Activated naive CD4-positive, alpha-beta T cell treated with anti-CD3 and anti-CD28 coated beads for 36 hours (primary cell): ENCODE measurements at regions not wholly inside any gene's neighbourhood (a gene's known extent, or its start where the extent isn't known, plus 50 kb on each side); places are given as distances from the start of the nearest gene placed in this dataset.
A peak's percentile ranks its signal among the peaks of the same experiment; 100 is the strongest.

Experiments
- CTCF ChIA-PET: fragments of 350-600 bp; sonication (Branson Sonifier 250); formaldehyde crosslinking; loops from one replicate; lab custom pipeline; 2021; ENCODE audit warnings: antibody characterized with exemption; lab: Charles Lee
- DNase-seq: peaks from one replicate; pipeline ENCODE4 v3.0.0-alpha.2; 2020
- H3K27ac Mint-ChIP-seq: one replicate; pipeline ENCODE4 v1.8.0; 2021; ENCODE audit warnings: mild to moderate bottlenecking, mixed read lengths
- H3K27me3 Mint-ChIP-seq: one replicate; pipeline ENCODE4 v1.8.0; 2021; ENCODE audit warnings: low read depth, mixed read lengths
- H3K36me3 Mint-ChIP-seq: one replicate; pipeline ENCODE4 v1.8.0; 2021; ENCODE audit warnings: low read depth, mixed read lengths
- H3K4me1 Mint-ChIP-seq: one replicate; pipeline ENCODE4 v1.8.0; 2021; ENCODE audit warnings: low read depth, mixed read lengths
- H3K4me3 Mint-ChIP-seq: one replicate; pipeline ENCODE4 v1.8.0; 2021; ENCODE audit warnings: mild to moderate bottlenecking, moderate library complexity, mixed read lengths
- H3K9me3 Mint-ChIP-seq: one replicate; pipeline ENCODE4 v1.8.0; 2021; ENCODE audit warnings: mixed read lengths
- intact Hi-C: fragments of 100-400 bp; cut with micrococcal nuclease; formaldehyde crosslinking; loops from one replicate; pipeline ENCODE4 v1.15.1; 2023

DNA sequence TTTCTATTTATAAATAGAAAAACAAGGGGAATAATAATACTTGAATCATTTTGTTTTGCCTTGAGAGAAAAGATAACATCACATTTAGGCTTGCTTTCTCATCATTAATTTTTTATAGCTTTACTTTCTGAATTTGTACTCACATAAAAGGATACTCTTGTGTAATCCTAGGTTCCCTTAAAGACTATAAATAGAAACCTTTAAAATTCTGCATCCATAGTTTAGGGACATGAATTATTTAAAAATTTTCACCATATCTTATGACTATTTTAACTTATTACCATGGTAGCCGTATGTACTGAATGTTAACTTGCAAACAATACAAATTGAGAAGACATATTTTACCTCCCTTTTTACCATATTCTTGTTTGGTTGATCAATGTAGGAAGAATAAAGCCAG lies 143.5 kb upstream of the CWC22 start:
- H3K27ac Mint-ChIP-seq: no peak overlapping the region
- intact Hi-C loops: no loop called here
- no peak for DNase-seq
- no peaks in the 10 kb centered on the region for H3K27me3 Mint-ChIP-seq
- no peaks in the 10 kb centered on the region for H3K36me3 Mint-ChIP-seq
- H3K9me3 Mint-ChIP-seq: no peaks in the 10 kb centered on the region
- H3K4me1 Mint-ChIP-seq: no peaks in the 10 kb centered on the region
- CTCF ChIA-PET: no interaction called here
- no peak overlapping the region for H3K4me3 Mint-ChIP-seq

DNA sequence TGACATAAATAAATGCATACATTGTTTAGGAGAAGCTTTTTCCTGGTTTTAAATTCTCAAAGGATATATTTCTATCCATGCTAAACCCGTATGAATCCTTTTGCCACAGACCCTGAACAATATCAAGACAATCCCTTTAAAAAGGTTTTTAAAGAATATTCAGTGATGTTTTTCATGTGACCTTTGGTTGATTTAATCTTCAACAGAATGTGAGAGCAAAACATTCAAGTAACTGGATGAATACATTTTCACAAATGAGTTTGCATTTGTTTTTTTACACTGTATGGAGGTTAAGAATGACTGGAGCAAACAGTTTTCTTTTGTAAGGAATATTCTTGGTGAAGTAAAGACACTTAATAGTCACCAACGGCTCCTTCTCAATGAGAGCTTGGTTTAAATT lies 139.4 kb upstream of the CWC22 start:
- CTCF ChIA-PET: interaction anchor here (0.7 kb wide), 1 partner anchor 21 kb away, joined by 5 read pairs; no protein-coding TSS in a partner anchor
- intact Hi-C loops: no loop called here
- peaks cover 2% of the 10 kb centered on the region for H3K27me3 Mint-ChIP-seq
- no peak overlapping the region for H3K27ac Mint-ChIP-seq
- DNase-seq: no peak
- no peaks in the 10 kb centered on the region for H3K4me1 Mint-ChIP-seq
- no peaks in the 10 kb centered on the region for H3K36me3 Mint-ChIP-seq
- H3K9me3 Mint-ChIP-seq: no peaks in the 10 kb centered on the region
- H3K4me3 Mint-ChIP-seq: no peak overlapping the region

DNA sequence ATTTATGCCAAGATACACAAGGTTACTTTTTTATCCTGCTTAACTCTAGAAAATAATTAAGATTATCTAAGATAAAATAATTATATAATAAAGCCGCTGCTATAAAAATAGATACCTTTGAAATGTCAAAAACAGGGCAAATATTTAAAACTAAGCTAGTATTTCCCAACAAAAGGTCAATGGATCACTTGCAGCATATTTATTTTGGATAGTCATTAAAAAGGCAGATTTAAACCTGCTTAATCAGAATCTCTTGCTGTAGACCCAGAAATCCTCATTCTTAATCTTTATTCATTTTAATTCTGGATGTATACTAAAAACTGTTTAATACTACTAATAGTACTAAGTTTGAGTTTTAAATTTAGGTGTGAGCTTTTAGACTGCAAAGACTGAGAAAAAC lies 139.0 kb upstream of the CWC22 start:
- no peaks in the 10 kb centered on the region for H3K4me1 Mint-ChIP-seq
- intact Hi-C loops: no loop called here

DNA sequence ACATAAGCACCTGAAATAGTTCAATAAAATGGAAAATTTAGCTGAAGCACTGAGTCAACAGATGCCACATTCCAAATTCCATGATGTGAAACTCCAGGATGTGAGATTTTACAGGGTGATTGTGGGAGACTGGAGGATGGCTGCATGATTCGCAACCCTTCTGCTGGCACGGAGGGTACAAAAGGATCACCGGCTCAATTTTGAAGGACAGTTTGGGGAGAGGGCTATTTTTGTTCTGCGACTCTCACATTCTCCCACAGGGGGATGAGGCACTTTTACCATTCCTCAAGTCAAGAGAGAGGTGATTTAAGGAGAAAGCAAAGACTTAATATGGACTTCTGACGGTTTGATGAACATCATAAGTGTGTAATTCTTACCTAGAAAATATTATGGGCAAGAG lies 138.1 kb upstream of the CWC22 start:
- no peak for DNase-seq
- Mint-ChIP-seq H3K9me3 (no peaks in the 10 kb centered on the region), H3K36me3 (no peaks in the 10 kb centered on the region), H3K27ac (no peak overlapping the region), H3K27me3 (peaks cover 4% of the 10 kb centered on the region), H3K4me1 (no peaks in the 10 kb centered on the region), H3K4me3 (no peak overlapping the region)
- CTCF ChIA-PET: no interaction called here
- intact Hi-C loops: no loop called here

More for the DNA sequence above, 139.0 kb upstream of the CWC22 start:
- no peak overlapping the region for H3K4me3 Mint-ChIP-seq
- H3K9me3 Mint-ChIP-seq: no peaks in the 10 kb centered on the region
- no peaks in the 10 kb centered on the region for H3K36me3 Mint-ChIP-seq
- CTCF ChIA-PET: interaction anchor here (0.7 kb wide), 1 partner anchor 20 kb away, joined by 5 read pairs; no protein-coding TSS in a partner anchor
- no peak for DNase-seq
- no peak overlapping the region for H3K27ac Mint-ChIP-seq
- peaks cover 2% of the 10 kb centered on the region for H3K27me3 Mint-ChIP-seq

DNA sequence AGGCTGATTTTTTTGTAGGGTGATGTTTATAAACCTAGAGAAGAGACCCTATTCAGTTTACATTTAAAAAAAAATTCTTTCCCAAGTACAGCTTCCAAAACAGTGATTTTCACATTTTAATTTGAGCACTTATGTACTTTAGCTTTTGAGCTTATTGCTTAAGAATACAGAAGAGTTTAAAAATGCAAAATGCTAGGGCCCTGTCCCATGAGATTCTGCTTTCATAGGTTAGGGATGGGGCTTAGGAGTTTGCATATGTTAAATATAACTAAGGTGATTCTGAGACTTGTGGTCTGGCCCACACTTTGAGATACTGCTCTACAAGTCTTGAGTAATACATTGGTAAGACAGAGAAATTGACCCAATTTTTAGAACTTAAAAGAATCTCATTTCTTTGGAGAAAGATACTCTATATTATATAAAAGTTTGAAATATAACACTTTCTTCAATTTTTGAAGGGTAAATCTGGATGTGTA lies 137.3 kb upstream of the CWC22 start:
- no peak for DNase-seq
- Mint-ChIP-seq H3K27ac (no peak overlapping the region), H3K4me3 (no peak overlapping the region), H3K27me3 (peaks cover 4% of the 10 kb centered on the region), H3K36me3 (no peaks in the 10 kb centered on the region), H3K4me1 (no peaks in the 10 kb centered on the region), H3K9me3 (no peaks in the 10 kb centered on the region)
- CTCF ChIA-PET: no interaction called here
- intact Hi-C loops: no loop called here

DNA sequence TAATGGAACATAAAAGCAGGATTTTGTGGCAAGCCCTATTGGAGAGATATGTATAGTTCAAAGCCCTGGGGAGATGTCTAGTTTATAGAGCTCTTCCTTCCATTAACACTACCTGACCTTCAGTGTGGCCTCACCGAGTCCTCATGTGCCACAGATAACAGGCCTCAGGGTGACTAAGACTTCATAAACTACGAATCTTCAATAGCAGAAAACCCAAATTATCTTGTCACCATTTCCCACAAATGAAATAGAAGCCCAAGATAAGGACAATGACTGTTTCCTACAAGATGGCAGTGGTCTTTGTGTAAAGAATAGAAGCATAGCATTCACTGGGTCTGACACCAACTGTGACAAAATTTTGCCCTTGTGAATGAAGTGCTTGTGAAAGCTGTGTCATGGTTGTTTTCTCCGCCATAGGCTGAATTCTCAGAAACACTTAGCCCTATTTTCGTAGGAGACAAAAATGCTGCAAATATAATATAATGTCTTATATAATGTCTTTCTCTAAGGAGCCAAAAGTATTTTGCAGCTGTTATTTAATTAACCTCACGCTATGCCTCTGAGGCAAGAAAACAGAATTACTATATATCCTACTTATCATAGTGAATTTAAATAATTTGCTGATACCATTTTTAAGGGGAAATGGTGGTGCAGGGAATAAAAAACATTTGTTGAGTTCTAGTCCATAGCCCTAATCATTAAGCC lies 136.7 kb upstream of the CWC22 start:
- H3K36me3 Mint-ChIP-seq: no peaks in the 10 kb centered on the region

DNA sequence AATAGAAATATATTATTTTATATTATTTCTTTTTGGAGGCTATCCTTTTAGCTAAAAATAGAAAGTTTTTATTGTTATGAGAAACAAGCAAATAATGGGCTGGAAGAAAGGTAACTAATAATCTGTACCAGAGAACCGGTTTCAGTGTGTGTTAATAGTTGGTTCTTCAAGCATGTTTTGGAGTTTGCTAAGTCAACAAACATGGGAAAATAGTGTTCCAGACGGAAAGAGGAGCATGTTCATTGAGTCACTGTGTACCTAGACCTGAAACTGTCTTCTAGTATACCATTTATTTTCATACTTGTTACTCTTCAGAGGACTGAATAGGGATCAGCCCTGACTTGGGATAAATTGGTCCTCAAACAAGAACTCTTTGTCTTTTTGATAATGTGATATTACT lies 134.5 kb upstream of the CWC22 start:
- no peaks in the 10 kb centered on the region for H3K36me3 Mint-ChIP-seq
- no peak overlapping the region for H3K27ac Mint-ChIP-seq
- no peak overlapping the region for H3K4me3 Mint-ChIP-seq
- CTCF ChIA-PET: no interaction called here
- no peaks in the 10 kb centered on the region for H3K4me1 Mint-ChIP-seq
- peaks cover 4% of the 10 kb centered on the region for H3K27me3 Mint-ChIP-seq
- DNase-seq: no peak
- H3K9me3 Mint-ChIP-seq: no peaks in the 10 kb centered on the region
- intact Hi-C loops: no loop called here

More for the DNA sequence above, 136.7 kb upstream of the CWC22 start:
- CTCF ChIA-PET: no interaction called here
- no peak overlapping the region for H3K27ac Mint-ChIP-seq
- no peaks in the 10 kb centered on the region for H3K9me3 Mint-ChIP-seq
- no peak for DNase-seq
- H3K27me3 Mint-ChIP-seq: peaks cover 4% of the 10 kb centered on the region
- H3K4me1 Mint-ChIP-seq: no peaks in the 10 kb centered on the region
- no peak overlapping the region for H3K4me3 Mint-ChIP-seq
- intact Hi-C loops: no loop called here

DNA sequence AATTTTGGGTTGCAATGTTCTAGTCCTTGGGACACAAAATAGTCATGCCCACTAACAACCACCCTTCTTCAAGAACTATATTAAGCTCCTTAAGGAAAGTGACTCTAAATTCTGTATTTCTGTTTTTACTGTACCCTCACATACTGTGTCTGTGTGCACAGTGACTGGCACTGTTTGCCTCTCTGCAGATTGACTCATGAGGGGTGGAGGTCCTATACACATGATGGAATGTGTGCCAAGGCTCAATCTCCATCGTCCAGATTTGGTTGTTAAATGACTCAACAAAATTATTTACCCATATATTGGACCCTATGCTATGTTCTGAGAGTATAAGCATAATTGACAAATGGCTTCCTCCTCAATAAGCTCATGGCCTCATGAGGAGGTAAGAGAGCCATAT lies 126.6 kb upstream of the CWC22 start:
- H3K27ac Mint-ChIP-seq: no peak overlapping the region

DNA sequence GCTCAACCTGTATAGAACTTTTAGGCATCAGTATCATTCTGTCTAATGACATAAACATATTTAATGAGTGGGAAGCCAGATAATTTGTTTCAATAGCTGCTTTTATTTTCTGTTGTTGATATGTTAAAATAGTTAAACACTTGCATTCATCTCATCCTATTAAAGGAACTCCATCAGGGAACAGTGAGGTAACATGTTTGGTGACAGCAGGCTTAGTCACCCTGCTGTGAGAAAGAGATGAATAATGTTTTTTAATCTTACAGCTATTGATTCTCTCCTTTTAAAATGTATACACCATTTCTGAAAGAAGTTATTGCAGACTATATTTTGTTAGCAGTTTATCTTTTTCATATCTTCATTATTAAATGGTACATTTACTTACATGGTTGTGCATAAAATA lies 123.3 kb upstream of the CWC22 start:
- H3K9me3 Mint-ChIP-seq: no peaks in the 10 kb centered on the region
- H3K4me3 Mint-ChIP-seq: no peak overlapping the region
- intact Hi-C loops: no loop called here
- CTCF ChIA-PET: no interaction called here
- peaks cover 3% of the 10 kb centered on the region for H3K4me1 Mint-ChIP-seq
- H3K36me3 Mint-ChIP-seq: no peaks in the 10 kb centered on the region
- no peak for DNase-seq
- H3K27ac Mint-ChIP-seq: no peak overlapping the region
- peaks cover 15% of the 10 kb centered on the region for H3K27me3 Mint-ChIP-seq

More for the DNA sequence above, 126.6 kb upstream of the CWC22 start:
- H3K4me3 Mint-ChIP-seq: no peak overlapping the region
- H3K36me3 Mint-ChIP-seq: no peaks in the 10 kb centered on the region
- CTCF ChIA-PET: interaction anchor here (1.0 kb wide), 1 partner anchor 10 kb away, joined by 3 read pairs; no protein-coding TSS in a partner anchor
- intact Hi-C loops: no loop called here
- peaks cover 13% of the 10 kb centered on the region for H3K27me3 Mint-ChIP-seq
- no peaks in the 10 kb centered on the region for H3K4me1 Mint-ChIP-seq
- H3K9me3 Mint-ChIP-seq: no peaks in the 10 kb centered on the region
- DNase-seq: no peak

DNA sequence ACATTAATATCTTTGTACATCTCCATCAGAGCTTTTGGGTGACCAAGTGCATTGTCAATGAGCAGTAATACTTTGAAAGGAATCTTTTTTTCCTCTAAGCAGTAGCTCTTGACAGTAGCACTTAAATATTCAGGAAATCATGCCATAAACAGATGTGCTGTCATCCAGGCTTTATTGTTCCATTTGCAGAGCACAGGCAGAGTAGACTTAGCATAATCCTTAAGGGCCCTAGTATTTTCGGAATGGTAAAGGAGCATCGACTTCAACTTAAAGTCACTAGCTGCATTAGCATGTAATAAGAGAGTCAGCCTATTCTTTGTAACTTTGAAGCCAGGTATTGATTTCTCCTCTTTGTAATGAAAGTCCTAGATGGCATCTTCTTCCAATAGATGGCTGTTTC lies 121.8 kb upstream of the CWC22 start:
- CTCF ChIA-PET: no interaction called here
- H3K4me3 Mint-ChIP-seq: no peak overlapping the region
- no peaks in the 10 kb centered on the region for H3K36me3 Mint-ChIP-seq
- intact Hi-C loops: loop anchor here (10.0 kb wide), 1 partner anchor 476 kb away; no protein-coding TSS in a partner anchor
- H3K27ac Mint-ChIP-seq: no peak overlapping the region
- H3K9me3 Mint-ChIP-seq: no peaks in the 10 kb centered on the region
- no peak for DNase-seq
- peaks cover 3% of the 10 kb centered on the region for H3K4me1 Mint-ChIP-seq
- peaks cover 16% of the 10 kb centered on the region for H3K27me3 Mint-ChIP-seq

DNA sequence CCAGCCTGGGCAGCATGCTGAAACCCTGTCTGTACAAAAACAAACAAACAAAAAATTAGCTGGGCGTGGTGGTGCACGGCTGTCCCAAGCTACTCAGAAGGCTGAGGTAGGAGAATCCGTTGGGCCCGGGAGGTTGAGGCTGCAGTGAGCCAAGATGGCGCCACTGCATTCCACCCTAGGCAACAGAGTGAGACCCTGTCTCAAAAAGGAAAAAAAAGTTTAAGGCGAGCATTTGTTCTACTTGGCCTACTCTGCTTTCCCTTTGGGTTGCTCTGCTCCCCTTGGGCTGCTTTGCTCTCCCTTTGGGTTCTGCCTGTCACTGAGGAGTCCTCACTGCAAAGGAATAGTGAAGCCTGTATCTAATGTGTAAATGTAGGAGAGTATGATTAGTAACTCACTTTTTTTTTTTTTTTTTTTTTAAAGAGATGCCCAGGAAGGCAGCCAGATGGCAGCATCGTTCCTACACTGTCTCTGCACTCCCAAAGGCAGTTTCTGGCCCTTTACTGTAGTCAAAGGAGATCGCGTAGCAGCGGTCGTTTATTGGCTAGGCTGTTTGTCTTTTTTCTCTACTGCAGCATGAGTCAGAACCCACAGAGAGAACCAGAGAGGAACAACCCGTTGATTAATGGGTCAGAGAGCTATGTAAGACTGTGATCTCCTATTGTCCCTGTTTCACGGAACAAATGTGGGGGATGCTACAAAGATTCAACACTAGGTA lies 118.3 kb upstream of the CWC22 start:
- H3K27me3 Mint-ChIP-seq: peaks cover 10% of the 10 kb centered on the region
- intact Hi-C loops: loop anchor here (1.0 to 10.0 kb wide), 4 partner anchors 479 to 1335 kb away; no protein-coding TSS in a partner anchor
- DNase-seq: peak; percentile 64
- H3K4me1 Mint-ChIP-seq: peaks cover 3% of the 10 kb centered on the region
- no peaks in the 10 kb centered on the region for H3K36me3 Mint-ChIP-seq
- H3K4me3 Mint-ChIP-seq: no peak overlapping the region
- no peak overlapping the region for H3K27ac Mint-ChIP-seq
- H3K9me3 Mint-ChIP-seq: no peaks in the 10 kb centered on the region
- CTCF ChIA-PET: interaction anchor here (0.5 to 1.4 kb wide), 10 partner anchors 10 to 1817 kb away, joined by 3 to 5 read pairs (median 3); no protein-coding TSS in a partner anchor

DNA sequence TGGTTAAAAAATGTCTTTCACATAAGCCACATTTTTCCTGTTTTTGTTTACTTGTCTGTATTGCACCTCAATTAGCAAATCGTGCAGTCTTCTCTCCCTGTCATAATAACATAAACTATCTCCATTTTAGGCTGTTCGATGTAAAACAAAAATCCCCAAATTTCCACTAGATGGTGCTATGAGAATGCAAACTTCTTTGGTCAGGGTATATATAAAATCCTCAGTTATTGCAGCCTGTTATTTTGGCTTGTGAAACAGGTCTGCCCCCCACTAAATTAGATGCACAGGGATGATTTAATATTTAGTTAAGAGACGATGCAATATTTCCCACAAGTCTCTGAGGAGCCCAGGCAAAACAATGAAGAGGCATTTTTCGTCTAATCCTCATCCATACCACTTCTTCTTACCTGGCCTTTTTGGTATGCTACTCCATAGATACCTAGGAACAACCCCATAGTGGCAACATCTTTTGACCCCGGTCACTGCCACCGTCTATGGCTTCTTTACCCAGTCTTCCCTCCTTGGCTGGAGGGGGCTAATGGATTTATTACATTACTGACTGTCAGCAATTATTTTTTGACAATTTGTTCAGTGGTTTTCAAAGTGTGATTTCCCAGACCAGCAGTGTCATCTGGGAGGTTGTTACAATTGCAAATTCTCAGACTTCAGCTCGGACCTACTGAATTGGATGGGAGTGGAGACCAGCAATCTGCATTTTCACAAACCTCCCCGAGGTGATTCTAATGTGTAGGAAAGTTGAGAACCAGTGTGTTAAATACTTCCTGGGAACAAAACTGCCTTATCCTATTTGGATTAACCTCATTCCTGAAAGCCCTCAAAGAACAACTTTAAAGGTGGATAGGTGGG lies 117.4 kb upstream of the CWC22 start:
- Mint-ChIP-seq H3K9me3 (no peaks in the 10 kb centered on the region), H3K27ac (no peak overlapping the region), H3K4me3 (no peak overlapping the region), H3K36me3 (no peaks in the 10 kb centered on the region), H3K27me3 (peaks cover 7% of the 10 kb centered on the region), H3K4me1 (peaks cover 3% of the 10 kb centered on the region)
- no peak for DNase-seq
- CTCF ChIA-PET: interaction anchor here (0.6 to 2.0 kb wide), 10 partner anchors 10 to 1591 kb away, joined by 3 to 13 read pairs (median 3); no protein-coding TSS in a partner anchor
- intact Hi-C loops: loop anchor here (1.0 to 10.0 kb wide), 5 partner anchors 480 to 1591 kb away; no protein-coding TSS in a partner anchor
